H1 (cell line): ENCODE measurements at regions not wholly inside any gene's neighbourhood (a gene's known extent, or its start where the extent isn't known, plus 50 kb on each side); places are given as distances from the start of the nearest gene placed in this dataset.

Source experiments
- CREB1 ChIP-seq: IDR thresholded peaks from 2 replicates; pipeline ENCODE4 v1.6.1; 2012; ENCODE audit warnings: inconsistent platforms
- CTCF ChIP-seq, 3 experiments: IDR thresholded peaks; 1 replicate in 2 of 3; 2 replicates in 1 of 3; pipeline versions ENCODE4 v1.5.1 to v1.6.1; 2011; ENCODE audit warnings: low read length in 3 of 3, mild to moderate bottlenecking in 3 of 3, inconsistent platforms in 2 of 3, low read depth in 1 of 3, moderate library complexity in 1 of 3; ENCODE audit not compliant: insufficient read depth in 1 of 3; ENCODE audit errors: control extremely low read depth in 1 of 3
- RFX5 ChIP-seq: IDR thresholded peaks from 2 replicates; pipeline ENCODE4 v1.6.1; 2011; ENCODE audit warnings: low read depth, low read length, improper control_type of control experiment, borderline replicate concordance

- TF ChIP-seq RFX5 (no peak), CREB1 (no peak), CTCF (IDR thresholded peaks at IDR 0.05; ENCODE audit: control extremely low read depth in 1 of 3, insufficient read depth in 1 of 3, low read depth in 1 of 3, low read length in 3 of 3) (no peak)
Observed at GRCh38 chr16:59290718-59291117, 556.6 kb upstream of the GOT2 start.
